K562 (cell line): ENCODE measurements at regions not wholly inside any gene's neighbourhood (a gene's known extent, or its start where the extent isn't known, plus 50 kb on each side); places are given as distances from the start of the nearest gene placed in this dataset.

Experiments
- ATAC-seq: fragments of 200-7000 bp; cut with Tn5 transposase; 3 replicates; pipeline ENCODE4 v1.9.1; 2020; ENCODE audit warnings: moderate library complexity
- BruUV-seq: library from RNA; stranded (reverse); fragments of 400-500 nt; replicated peaks from 2 replicates; lab custom pipeline; 2021; lab: Mats Ljungman, UMichigan
- CTCF ChIA-PET: fragments of 300-600 bp; formaldehyde crosslinking; extraction: SDS; loops from one replicate; lab custom pipeline; 2021; ENCODE audit warnings: low intra/inter-chr PET ratio; lab: Yijun Ruan, JAX
- POLR2A ChIA-PET: fragments of 300-600, 350-650 bp; sonication (Branson Sonifier 250); formaldehyde crosslinking; extraction: SDS; loops from one replicate; lab custom pipeline; 2021; ENCODE audit warnings: antibody characterized with exemption, inconsistent platforms; lab: Yijun Ruan, JAX
- DNase-seq, 4 experiments: peaks; one replicate each; pipeline versions ENCODE4 v3.0.0 to v3.0.0-alpha.2; 2011 to 2018; ENCODE audit warnings: low spot score in 3 of 4, mixed read lengths in 3 of 4; ENCODE audit errors: extremely low read depth in 1 of 4
- FAIRE-seq: peaks from 2 replicates; lab custom pipeline; 2011; peaks lifted over from hg19 to GRCh38; lab: Jason Lieb, UNC
- H2AFZ ChIP-seq: 2 replicates; pipeline ENCODE4 v1.6.0; 2011; ENCODE audit warnings: low read depth, low read length, control low read depth, inconsistent platforms
- H3K27ac ChIP-seq: fragments of 200-600 bp; 3 replicates; pipeline ENCODE4 v1.8.0; 2011; ENCODE audit warnings: low read depth, mild to moderate bottlenecking, control low read depth, inconsistent platforms, low read length, moderate library complexity, mixed read lengths; ENCODE audit errors: extremely low read depth
- H3K27me3 ChIP-seq, 2 experiments: fragments of 300-600 bp in 1 of 2; 2 replicates in 1 of 2; 3 replicates in 1 of 2; pipeline versions ENCODE4 v1.6.0 to v1.8.0; 2011; ENCODE audit warnings: inconsistent platforms in 2 of 2, low read length in 2 of 2, mild to moderate bottlenecking in 1 of 2, mixed read lengths in 1 of 2, moderate library complexity in 1 of 2; ENCODE audit not compliant: control insufficient read depth in 2 of 2, insufficient read depth in 2 of 2
- H3K36me3 ChIP-seq: fragments of 300-600 bp; 3 replicates; pipeline ENCODE4 v1.8.0; 2011; ENCODE audit warnings: mild to moderate bottlenecking, low read length, inconsistent platforms; ENCODE audit not compliant: control insufficient read depth, insufficient read depth
- H3K4me1 ChIP-seq, 2 experiments: fragments of 200-600 bp in 1 of 2; replicated peaks in 1 of 2; 2 replicates in 1 of 2; 3 replicates in 1 of 2; pipeline versions ENCODE4 v1.5.1 to v1.8.0; 2011; ENCODE audit warnings: inconsistent platforms in 2 of 2, low read length in 2 of 2, mild to moderate bottlenecking in 1 of 2, mixed read lengths in 1 of 2, moderate library complexity in 1 of 2; ENCODE audit not compliant: control insufficient read depth in 2 of 2, insufficient read depth in 2 of 2
- H3K4me2 ChIP-seq: 2 replicates; pipeline ENCODE4 v1.6.1; 2011; ENCODE audit warnings: low read length, control low read depth, inconsistent platforms, mixed read lengths; ENCODE audit not compliant: insufficient read depth
- H3K4me3 ChIP-seq: fragments of 200-600 bp; sonication (generic), shearing (Covaris generic); 2 replicates; pipeline ENCODE4 v1.5.1; 2016; ENCODE audit warnings: control low read depth, inconsistent platforms
- H3K79me2 ChIP-seq: fragments of 200-600 bp; 3 replicates; pipeline ENCODE4 v1.8.0; 2011; ENCODE audit warnings: low read length, inconsistent platforms; ENCODE audit not compliant: control insufficient read depth, insufficient read depth
- H3K9ac ChIP-seq, 2 experiments: 2 replicates each; pipeline versions ENCODE4 v1.6.0 to v1.6.1; 2011; ENCODE audit warnings: low read depth in 2 of 2, low read length in 2 of 2, control low read depth in 1 of 2, inconsistent platforms in 1 of 2, mild to moderate bottlenecking in 1 of 2, mixed read lengths in 1 of 2; ENCODE audit not compliant: insufficient read depth in 1 of 2
- H3K9me1 ChIP-seq: one replicate; pipeline ENCODE4 v1.6.0; 2011; ENCODE audit warnings: inconsistent platforms, mild to moderate bottlenecking, low read length, moderate library complexity; ENCODE audit not compliant: control insufficient read depth, insufficient read depth
- H3K9me3 ChIP-seq: replicated peaks from 2 replicates; pipeline ENCODE4 v1.5.1; 2011; ENCODE audit warnings: low read depth, low read length, inconsistent platforms; ENCODE audit not compliant: control insufficient read depth, insufficient read depth
- H4K20me1 ChIP-seq: replicated peaks from 2 replicates; pipeline ENCODE4 v1.6.1; 2011; ENCODE audit warnings: low read length, inconsistent platforms, mixed read lengths; ENCODE audit not compliant: control insufficient read depth, insufficient read depth
- C11orf30 ChIP-seq: fragments of 450-650 bp; IDR thresholded peaks from 2 replicates; pipeline ENCODE4 v1.6.1; 2016; ENCODE audit warnings: low read depth, mild to moderate bottlenecking
- NCOR1 ChIP-seq: fragments of 450-650 bp; IDR thresholded peaks from 2 replicates; pipeline ENCODE4 v1.6.1; 2016; ENCODE audit warnings: mild to moderate bottlenecking, moderate library complexity
- NR2C1 ChIP-seq, 2 experiments: fragments of 450-650 bp; IDR thresholded peaks; 2 replicates each; pipeline ENCODE4 v1.6.1; 2017; ENCODE audit warnings: mild to moderate bottlenecking in 2 of 2, antibody characterized with exemption in 1 of 2, inconsistent platforms in 1 of 2, missing compliant biosample characterization in 1 of 2, missing genetic modification characterization in 1 of 2
- ZNF316 ChIP-seq: fragments of 450-650 bp; IDR thresholded peaks from 2 replicates; pipeline ENCODE4 v1.6.1; 2016
- WGBS: fragments of 100-300 bp; shearing (Covaris generic); methylation state at CpG from one replicate; pipeline ENCODE4 v1.1.6; 2016; ENCODE audit warnings: low coverage, mixed read lengths; ENCODE audit not compliant: insufficient coverage; ENCODE audit errors: missing lambda C conversion rate; 5-methylcytosine and 5-hydroxymethylcytosine counted together
- in situ Hi-C: fragments of 300-500 bp; cut with MboI; formaldehyde crosslinking; loops from 4 replicates; pipeline ENCODE4 v1.15.0; 2018; ENCODE audit warnings: inconsistent platforms, mixed read lengths
- intact Hi-C: fragments of 100-400 bp; cut with micrococcal nuclease; formaldehyde crosslinking; loops from 2 replicates; pipeline ENCODE4 v1.14.2; 2022

GRCh38 chr6:15882345-15882744, 219.5 kb upstream of the DTNBP1 start:
- in situ Hi-C loops: no loop called here
- no peak for ATAC-seq
- Histone ChIP-seq H3K4me3 (no peak overlapping the region), H3K4me2 (no peak overlapping the region), H2AFZ (no peak overlapping the region), H3K27me3 (no peaks in the 10 kb centered on the region), H3K9me3 (no peaks in the 10 kb centered on the region), H3K9me1 (no peaks in the 10 kb centered on the region), H3K4me1 (peaks cover 0 to 15% of the 10 kb centered on the region in 2 experiments; a peak in 4 of 5 replicates), H3K27ac (no peak overlapping the region), H4K20me1 (no peaks in the 10 kb centered on the region), H3K9ac (no peak overlapping the region), H3K36me3 (no peaks in the 10 kb centered on the region), H3K79me2 (no peaks in the 10 kb centered on the region)
- ChIA-PET POLR2A (interaction anchor here (1.1 kb wide), 1 partner anchor 12 kb away, joined by 3 read pairs; no protein-coding TSS in a partner anchor), CTCF (no interaction called here)
- no peak for DNase-seq
- 55% methylated on average over 4 of the region's 4 CpGs for whole genome bisulfite sequencing
- FAIRE-seq: no peak
- intact Hi-C loops: no loop called here
- TF ChIP-seq ZNF316 (peak; percentile 60), NCOR1 (no peak), C11orf30 (peak; percentile 44; the same call in 1 of the 2 replicates)
- no TSS peak for BruUV-seq

GRCh38 chr6:15881150-15881549, 218.3 kb upstream of the DTNBP1 start:
- Histone ChIP-seq H2AFZ (peak overlapping the region; percentile 22), H3K4me1 (peaks cover 0 to 11% of the 10 kb centered on the region in 2 experiments; a peak in 4 of 5 replicates), H3K4me3 (no peak overlapping the region), H3K4me2 (no peak overlapping the region), H3K27ac (no peak overlapping the region), H3K9me1 (no peaks in the 10 kb centered on the region), H3K9ac (peak overlapping the region in 1 of 2 experiments; percentile 0; a peak in 1 of 4 replicates), H3K79me2 (no peaks in the 10 kb centered on the region), H3K36me3 (no peaks in the 10 kb centered on the region), H3K9me3 (no peaks in the 10 kb centered on the region), H4K20me1 (no peaks in the 10 kb centered on the region), H3K27me3 (no peaks in the 10 kb centered on the region)
- CTCF ChIA-PET: interaction anchor here (0.6 kb wide), 1 partner anchor 10 kb away, joined by 3 read pairs; no protein-coding TSS in a partner anchor
- no peak; the same call in 2 of the 3 replicates for ATAC-seq
- WGBS: 49% methylated on average over 3 of the region's 3 CpGs
- POLR2A ChIA-PET: interaction anchor here (0.7 to 2.1 kb wide), 2 partner anchors 116 to 248 kb away, joined by 3 to 8 read pairs; partner anchors contain the start of gene MYLIP
- in situ Hi-C loops (no loop called here), intact Hi-C loops (no loop called here)
- no peak for FAIRE-seq
- no peak for DNase-seq
- no TSS peak for BruUV-seq
- TF ChIP-seq NR2C1 (IDR thresholded peaks at IDR 0.05) (no peak), NR2C1 (tag; IDR thresholded peaks at IDR 0.05) (no peak)
